WERI-Rb-1 (cell line): ENCODE measurements at regions not wholly inside any gene's neighbourhood (a gene's known extent, or its start where the extent isn't known, plus 50 kb on each side); places are given as distances from the start of the nearest gene placed in this dataset.

Source experiments
- DNase-seq: peaks from one replicate; pipeline ENCODE4 v3.0.0-alpha.2; 2020
- H3K27ac ChIP-seq: fragments of 250-450 bp; sonication (Bioruptor Pico); 2 replicates; pipeline ENCODE4 v1.5.1; 2020; ENCODE audit warnings: mild to moderate bottlenecking, moderate library complexity
- H3K27me3 ChIP-seq: fragments of 250-450 bp; sonication (Bioruptor Pico); 2 replicates; pipeline ENCODE4 v1.5.1; 2021; ENCODE audit warnings: mild to moderate bottlenecking, low read depth, moderate library complexity; ENCODE audit not compliant: insufficient read depth, severe bottlenecking
- H3K36me3 ChIP-seq: fragments of 250-450 bp; sonication (Bioruptor Pico); 2 replicates; pipeline ENCODE4 v1.5.1; 2020; ENCODE audit warnings: mild to moderate bottlenecking, moderate library complexity
- H3K4me3 ChIP-seq: 2 replicates; pipeline ENCODE4 v1.5.1; 2011; ENCODE audit warnings: low read depth, mild to moderate bottlenecking, control low read depth, low read length
- H3K9me3 ChIP-seq: fragments of 250-450 bp; sonication (Bioruptor Pico); 2 replicates; pipeline ENCODE4 v1.5.1; 2021; ENCODE audit warnings: mild to moderate bottlenecking, moderate library complexity; ENCODE audit not compliant: severe bottlenecking
- TF ChIP-seq, protein P1 (sequence below): IDR thresholded peaks from 2 replicates; pipeline ENCODE4 v1.5.1; 2011; ENCODE audit warnings: low read depth, mild to moderate bottlenecking, control low read depth, inconsistent platforms, low read length

DNA sequence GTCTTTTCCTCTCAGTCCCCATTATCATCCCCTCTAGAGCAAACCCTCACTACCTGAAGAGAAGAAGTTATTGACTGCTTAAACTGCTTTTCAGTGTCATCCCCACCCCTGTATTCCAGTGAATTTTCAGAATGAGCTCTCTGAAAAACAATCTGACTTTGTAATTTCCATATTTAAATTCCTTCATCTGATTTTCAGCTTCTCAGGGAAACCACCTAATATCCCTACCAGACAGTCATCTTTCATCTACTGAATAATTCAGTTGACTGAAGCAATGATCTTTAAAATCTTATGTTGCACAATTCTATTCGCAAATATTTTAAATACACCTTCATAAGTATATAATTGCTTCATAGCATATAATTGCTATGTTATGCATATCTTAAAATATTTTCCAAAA lies 258.7 kb downstream of the HTR1B start:
- Histone ChIP-seq H3K27me3 (no peaks in the 10 kb centered on the region), H3K27ac (no peak overlapping the region), H3K9me3 (no peaks in the 10 kb centered on the region), H3K4me3 (no peak overlapping the region), H3K36me3 (no peaks in the 10 kb centered on the region)
- TF ChIP-seq, protein P1, sequence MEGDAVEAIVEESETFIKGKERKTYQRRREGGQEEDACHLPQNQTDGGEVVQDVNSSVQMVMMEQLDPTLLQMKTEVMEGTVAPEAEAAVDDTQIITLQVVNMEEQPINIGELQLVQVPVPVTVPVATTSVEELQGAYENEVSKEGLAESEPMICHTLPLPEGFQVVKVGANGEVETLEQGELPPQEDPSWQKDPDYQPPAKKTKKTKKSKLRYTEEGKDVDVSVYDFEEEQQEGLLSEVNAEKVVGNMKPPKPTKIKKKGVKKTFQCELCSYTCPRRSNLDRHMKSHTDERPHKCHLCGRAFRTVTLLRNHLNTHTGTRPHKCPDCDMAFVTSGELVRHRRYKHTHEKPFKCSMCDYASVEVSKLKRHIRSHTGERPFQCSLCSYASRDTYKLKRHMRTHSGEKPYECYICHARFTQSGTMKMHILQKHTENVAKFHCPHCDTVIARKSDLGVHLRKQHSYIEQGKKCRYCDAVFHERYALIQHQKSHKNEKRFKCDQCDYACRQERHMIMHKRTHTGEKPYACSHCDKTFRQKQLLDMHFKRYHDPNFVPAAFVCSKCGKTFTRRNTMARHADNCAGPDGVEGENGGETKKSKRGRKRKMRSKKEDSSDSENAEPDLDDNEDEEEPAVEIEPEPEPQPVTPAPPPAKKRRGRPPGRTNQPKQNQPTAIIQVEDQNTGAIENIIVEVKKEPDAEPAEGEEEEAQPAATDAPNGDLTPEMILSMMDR = no peak
- no peak for DNase-seq

- DNase-seq = no peak
- TF ChIP-seq, protein P1 = no peak
- Histone ChIP-seq H3K9me3 (no peaks in the 10 kb centered on the region), H3K36me3 (no peaks in the 10 kb centered on the region), H3K27me3 (no peaks in the 10 kb centered on the region), H3K4me3 (no peak overlapping the region), H3K27ac (no peak overlapping the region)
Measured at GRCh38 chr6:77183447-77183846, 279.8 kb downstream of the HTR1B start.

- Histone ChIP-seq H3K27ac (no peak overlapping the region), H3K27me3 (no peaks in the 10 kb centered on the region), H3K9me3 (no peaks in the 10 kb centered on the region), H3K36me3 (no peaks in the 10 kb centered on the region), H3K4me3 (no peak overlapping the region)
- TF ChIP-seq, protein P1 = no peak
- DNase-seq = no peak
Measured at GRCh38 chr6:77181749-77182148, 281.5 kb downstream of the HTR1B start.

DNA sequence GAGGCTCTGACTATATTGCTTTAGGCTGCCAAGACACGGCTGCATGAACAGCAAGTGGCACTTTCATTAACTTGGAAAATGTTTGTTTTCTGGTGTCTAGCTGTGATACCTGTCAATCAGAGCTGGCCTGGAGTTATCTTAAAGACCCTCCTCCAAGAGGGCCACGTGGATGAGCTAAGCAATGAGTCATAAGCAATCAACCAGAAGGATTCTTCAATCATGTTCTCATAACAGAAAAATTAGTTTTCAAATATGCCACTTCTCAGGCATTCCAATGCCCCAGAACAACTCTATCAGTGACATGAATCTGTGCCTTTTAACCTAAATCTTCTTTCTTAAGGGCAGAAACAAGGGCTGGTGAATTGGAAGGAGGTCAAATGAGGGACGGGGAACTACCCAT lies 283.0 kb downstream of the HTR1B start:
- DNase-seq = no peak
- no peaks in the 10 kb centered on the region for H3K36me3 ChIP-seq
- TF ChIP-seq, protein P1 = no peak

DNA sequence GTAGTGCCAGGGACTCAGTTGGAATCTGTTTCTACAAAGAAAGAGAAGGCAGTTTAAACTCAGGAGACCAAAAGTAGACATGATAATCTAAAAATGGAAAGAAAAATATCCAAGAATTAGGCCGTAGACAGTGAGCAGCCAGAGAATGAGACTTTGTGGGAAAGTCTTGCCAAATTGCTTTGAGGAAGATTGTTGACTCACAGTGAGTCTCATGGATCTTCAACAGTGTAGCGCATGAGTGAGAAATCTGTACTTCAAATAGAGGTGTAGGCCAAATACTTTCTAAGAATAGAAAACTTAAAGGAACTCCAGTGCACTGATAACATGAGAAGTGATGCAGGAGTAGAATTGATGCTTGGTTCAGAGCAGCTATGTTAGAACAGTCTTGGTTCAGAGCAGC lies 284.5 kb downstream of the HTR1B start:
- no peak for DNase-seq
- H3K27me3 ChIP-seq = no peaks in the 10 kb centered on the region
- H3K9me3 ChIP-seq = no peaks in the 10 kb centered on the region
- H3K4me3 ChIP-seq = no peak overlapping the region
- TF ChIP-seq, protein P1 = no peak
- H3K36me3 ChIP-seq = no peaks in the 10 kb centered on the region
- H3K27ac ChIP-seq = no peak overlapping the region

More for the DNA sequence above, 283.0 kb downstream of the HTR1B start:
- H3K9me3 ChIP-seq = no peaks in the 10 kb centered on the region
- no peaks in the 10 kb centered on the region for H3K27me3 ChIP-seq
- H3K27ac ChIP-seq = no peak overlapping the region
- no peak overlapping the region for H3K4me3 ChIP-seq

GRCh38 chr6:77177470-77177869 lies 285.8 kb downstream of the HTR1B start:
- TF ChIP-seq, protein P1 = no peak
- no peak for DNase-seq
- Histone ChIP-seq H3K4me3 (no peak overlapping the region), H3K36me3 (no peaks in the 10 kb centered on the region), H3K27me3 (no peaks in the 10 kb centered on the region), H3K9me3 (no peaks in the 10 kb centered on the region), H3K27ac (no peak overlapping the region)
